GM21825 (cell line): ENCODE measurements at regions not wholly inside any gene's neighbourhood (a gene's known extent, or its start where the extent isn't known, plus 50 kb on each side); places are given as distances from the start of the nearest gene placed in this dataset.
"Not testable (repeated sequence)": the region's sequence is repeated elsewhere in the genome, so short reads cannot be mapped to it uniquely, and the experiment has no call there.

Source experiments
- ATAC-seq: cut with Tn5 transposase; IDR thresholded peaks from one replicate; pipeline ENCODE4 v1.9.1; 2021; ENCODE audit warnings: mild to moderate bottlenecking, moderate library complexity; ENCODE audit not compliant: unreplicated experiment

GRCh38 chr3:107150675-107151074 lies 226.6 kb upstream of the CCDC54 start:
- ATAC-seq = no peak

GRCh38 chr3:107153981-107154380 lies 223.3 kb upstream of the CCDC54 start:
- ATAC-seq = no peak

GRCh38 chr3:107172411-107172810 lies 204.8 kb upstream of the CCDC54 start:
- no peak for ATAC-seq

- ATAC-seq = no peak
These were observed 192.9 kb upstream of the CCDC54 start for GRCh38 chr3:107184375-107184774.

- ATAC-seq = no peak
These were observed 189.0 kb upstream of the CCDC54 start for GRCh38 chr3:107188262-107188661.

- ATAC-seq = no peak
These were observed 188.0 kb upstream of the CCDC54 start for GRCh38 chr3:107189158-107189791.

- ATAC-seq = no peak
These were observed 184.1 kb upstream of the CCDC54 start for GRCh38 chr3:107193116-107193515.

GRCh38 chr3:107198581-107199181 lies 178.6 kb upstream of the CCDC54 start:
- ATAC-seq = no peak

- ATAC-seq = no peak
These were observed 176.1 kb upstream of the CCDC54 start for GRCh38 chr3:107201146-107201545.

- not testable (repeated sequence) for ATAC-seq
These were observed 174.4 kb upstream of the CCDC54 start for GRCh38 chr3:107202885-107203284.

GRCh38 chr3:107204121-107204520 lies 173.1 kb upstream of the CCDC54 start:
- ATAC-seq = no peak

GRCh38 chr3:107205358-107205757 lies 171.9 kb upstream of the CCDC54 start:
- ATAC-seq = no peak

GRCh38 chr3:107206141-107206540 lies 171.1 kb upstream of the CCDC54 start:
- ATAC-seq = no peak

GRCh38 chr3:107206945-107207344 lies 170.3 kb upstream of the CCDC54 start:
- no peak for ATAC-seq

- no peak for ATAC-seq
These were observed 169.1 kb upstream of the CCDC54 start for GRCh38 chr3:107208100-107208499.

GRCh38 chr3:107208796-107209195 lies 168.4 kb upstream of the CCDC54 start:
- ATAC-seq = no peak

GRCh38 chr3:107209302-107209990 lies 167.8 kb upstream of the CCDC54 start:
- no peak for ATAC-seq

- no peak for ATAC-seq
These were observed 165.6 kb upstream of the CCDC54 start for GRCh38 chr3:107211608-107212007.

GRCh38 chr3:107212618-107213017 lies 164.6 kb upstream of the CCDC54 start:
- no peak for ATAC-seq

- no peak for ATAC-seq
These were observed 164.1 kb upstream of the CCDC54 start for GRCh38 chr3:107213044-107213669.

- no peak for ATAC-seq
These were observed 161.0 kb upstream of the CCDC54 start for GRCh38 chr3:107216229-107216628.

- ATAC-seq = no peak
These were observed 160.5 kb upstream of the CCDC54 start for GRCh38 chr3:107216711-107217110.
